NCI-H748 treated with DMSO at 0.1 percent for 48 hours (cell line): ENCODE measurements at regions not wholly inside any gene's neighbourhood (a gene's known extent, or its start where the extent isn't known, plus 50 kb on each side); places are given as distances from the start of the nearest gene placed in this dataset.
"Not testable (repeated sequence)": the region's sequence is repeated elsewhere in the genome, so short reads cannot be mapped to it uniquely, and the experiment has no call there.

Experiments used
- DNase-seq: peaks from one replicate; lab custom pipeline; 2025; lab: John Stamatoyannopoulos, UW

DNA sequence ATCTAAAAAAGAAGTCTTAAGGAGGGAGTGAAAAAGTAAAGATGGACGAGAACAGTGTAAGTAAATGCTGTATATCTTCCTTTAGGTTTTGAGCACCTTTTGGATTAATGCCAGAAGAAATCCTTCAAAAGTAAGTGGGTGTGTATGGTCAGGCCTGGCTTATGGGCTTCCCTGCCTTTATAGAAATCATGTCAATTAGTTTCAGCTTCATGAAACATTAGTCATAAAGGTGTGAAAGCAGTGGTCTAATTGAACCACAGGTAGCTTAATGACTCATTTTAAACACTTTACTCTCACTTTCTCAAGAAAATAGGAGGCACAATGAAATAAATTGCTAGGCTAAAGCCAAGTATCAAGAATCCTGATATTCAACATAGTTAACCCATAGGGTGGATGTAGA, 467.4 kb upstream of the DPPA4 start:
- no peak for DNase-seq

DNA sequence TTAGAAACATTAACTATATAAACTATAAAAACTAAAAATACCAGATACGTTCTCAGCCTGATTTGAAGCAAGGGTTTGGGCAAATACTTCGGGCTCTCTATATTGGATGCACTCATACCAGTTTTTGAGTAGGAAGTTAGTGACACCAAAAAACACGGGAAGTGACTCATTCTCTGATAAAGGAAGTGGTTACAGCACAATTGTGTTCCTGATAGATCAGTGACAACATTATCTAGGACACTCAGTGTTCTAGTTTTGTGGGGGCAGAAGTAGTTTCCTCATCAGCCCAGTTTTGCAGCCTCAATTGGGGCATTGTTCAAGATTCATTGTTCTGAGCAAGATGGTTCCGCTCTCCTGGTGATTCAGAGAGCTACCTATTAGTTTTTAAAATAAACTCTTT, 469.6 kb upstream of the DPPA4 start:
- no peak for DNase-seq

DNA sequence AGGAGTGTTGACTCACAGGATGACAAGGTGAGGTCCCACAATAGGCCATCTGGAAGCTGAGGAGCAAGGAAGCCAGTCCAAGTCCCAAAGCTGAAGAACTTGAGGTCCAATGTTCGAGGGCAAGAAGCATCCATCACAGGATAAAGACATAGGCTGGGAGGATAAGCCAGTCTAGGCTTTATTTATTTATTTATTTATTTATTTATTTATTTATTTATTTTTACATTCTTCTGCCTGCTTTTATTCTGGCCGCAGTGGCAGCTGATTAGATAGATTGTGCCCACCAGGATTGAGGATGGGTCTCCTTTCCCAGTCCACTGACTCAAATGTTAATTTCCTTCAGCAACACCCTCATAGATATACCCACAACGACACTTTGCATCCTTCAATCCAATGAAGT, 472.2 kb upstream of the DPPA4 start:
- no peak for DNase-seq

DNA sequence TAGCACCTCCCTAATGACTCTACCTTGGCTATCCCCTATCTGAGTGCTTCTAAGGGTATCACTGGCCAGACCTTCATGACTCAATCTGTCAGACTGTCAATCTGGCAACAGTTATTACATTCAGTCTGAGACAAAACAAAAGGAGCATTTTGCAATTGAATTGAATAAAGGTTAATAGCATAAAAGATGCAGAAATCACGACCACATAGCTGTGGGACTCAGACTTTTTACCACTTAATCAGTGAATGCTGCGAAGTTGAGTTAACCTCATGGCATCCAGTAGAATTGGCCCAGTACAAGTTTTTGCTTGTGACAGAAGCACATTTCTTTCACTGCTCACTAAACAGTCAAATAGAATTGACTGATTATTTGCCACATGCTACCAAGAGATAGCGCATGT, 480.7 kb upstream of the DPPA4 start:
- no peak for DNase-seq

DNA sequence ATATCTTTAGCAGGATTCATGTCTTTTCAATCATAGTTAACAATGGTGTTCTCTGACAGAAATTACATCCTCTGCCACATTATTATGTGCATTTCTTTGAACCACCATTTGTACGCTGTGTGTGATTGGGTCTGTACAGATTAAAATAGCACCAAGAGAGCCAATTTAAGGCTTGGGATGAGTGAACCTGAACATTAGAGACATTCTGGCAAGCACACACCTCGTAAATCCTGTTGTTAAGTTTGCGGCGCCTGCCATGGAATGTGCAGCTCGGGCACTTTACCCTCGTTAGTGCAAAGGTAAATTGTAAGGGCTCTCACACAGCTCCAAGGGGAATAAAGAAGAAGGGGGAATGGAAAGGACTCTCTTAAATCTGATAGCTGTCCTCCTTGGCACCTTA, 482.4 kb upstream of the DPPA4 start:
- no peak for DNase-seq

DNA sequence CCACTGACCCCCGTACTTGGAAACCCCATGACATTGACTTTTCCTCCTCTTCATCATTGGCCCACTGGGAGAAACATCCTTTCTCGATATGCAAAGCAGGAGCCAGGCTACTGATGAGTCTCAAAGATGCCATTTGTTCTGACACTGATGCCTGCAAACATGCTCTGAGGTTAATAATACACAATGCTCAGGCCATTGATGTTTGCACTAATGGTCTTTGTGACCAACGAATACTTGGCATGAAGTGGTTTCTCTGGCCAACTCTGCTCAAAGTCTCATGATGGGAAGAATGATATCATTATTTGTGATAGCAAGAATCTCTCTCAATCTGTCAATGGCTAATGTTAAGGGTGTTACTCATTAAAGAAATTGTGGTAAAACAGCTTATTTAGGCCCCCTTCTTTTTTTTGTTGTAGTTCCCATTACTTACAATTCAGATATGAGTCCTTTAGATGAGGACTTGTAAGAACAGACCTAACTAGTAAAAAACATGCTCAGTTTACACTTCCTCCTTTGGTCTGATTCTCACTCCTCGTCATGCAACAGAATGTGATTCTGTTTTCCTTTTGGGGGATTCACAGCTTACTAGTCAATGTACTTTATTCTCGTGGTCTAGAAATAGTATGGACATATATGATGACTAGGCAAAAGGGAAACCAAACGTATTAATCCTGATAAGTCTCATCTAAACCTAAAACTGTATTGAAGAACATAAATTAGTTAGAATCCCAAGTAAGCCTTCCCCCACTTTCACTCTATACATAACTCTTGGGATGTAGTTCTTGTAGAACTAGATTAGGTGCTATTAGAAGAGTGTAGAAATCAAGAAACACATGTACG, 488.8 kb upstream of the DPPA4 start:
- no peak for DNase-seq

DNA sequence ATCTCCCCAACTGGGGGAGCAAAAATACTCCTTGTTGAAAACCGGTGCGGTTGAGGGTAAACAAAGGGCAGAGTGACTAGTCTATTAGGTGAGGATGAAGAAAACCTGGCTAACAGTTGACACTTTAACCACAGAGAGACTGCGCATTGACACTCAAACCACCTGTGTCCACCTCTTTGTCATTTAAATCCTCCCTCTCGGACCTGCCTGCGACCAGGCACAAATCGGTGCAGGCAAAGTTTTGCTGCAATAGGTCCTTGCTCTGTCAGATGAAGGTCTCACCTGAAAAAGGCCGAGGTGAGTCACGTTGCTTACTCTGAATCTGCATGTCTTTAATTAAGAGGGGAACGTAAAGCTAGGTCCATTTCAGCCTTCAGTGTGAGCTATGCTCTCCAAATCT, 494.1 kb upstream of the DPPA4 start:
- no peak for DNase-seq

DNA sequence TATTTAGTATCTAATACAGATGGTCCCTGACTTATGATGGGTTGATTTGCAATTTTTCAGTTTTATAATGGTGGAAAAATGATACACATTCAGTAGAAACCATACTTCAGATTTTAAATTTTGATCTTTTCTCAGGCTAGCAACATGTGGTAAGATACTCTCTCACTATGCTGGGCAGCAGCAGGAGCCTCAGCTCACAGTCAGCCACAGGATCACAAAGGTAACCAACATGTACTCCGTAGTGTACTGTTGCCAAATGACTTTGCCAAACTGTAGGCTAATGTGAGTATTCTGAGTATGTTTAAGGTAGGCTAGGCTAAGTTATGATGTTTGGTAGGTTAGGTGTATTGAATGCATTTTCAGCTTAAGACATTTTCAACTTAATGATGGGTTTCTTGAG, 498.6 kb upstream of the DPPA4 start:
- no peak for DNase-seq

DNA sequence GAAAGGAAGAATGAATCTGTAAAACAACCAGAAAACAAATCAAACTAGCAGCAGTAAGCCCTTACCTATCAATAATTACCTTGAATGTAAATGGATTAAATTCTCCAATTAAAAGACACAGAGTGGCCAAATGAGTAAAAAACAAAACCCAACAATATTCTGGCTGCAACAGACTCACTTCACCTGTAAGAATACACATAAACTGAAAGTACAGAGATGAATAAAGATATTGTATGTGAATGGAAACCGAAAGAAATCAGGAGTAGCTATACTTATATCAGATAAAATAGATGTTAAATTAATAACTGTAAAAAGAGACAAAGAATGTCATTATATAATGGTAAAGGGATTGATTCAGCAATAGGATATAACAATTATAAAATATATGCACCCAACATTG, 514.5 kb upstream of the DPPA4 start:
- no peak for DNase-seq

DNA sequence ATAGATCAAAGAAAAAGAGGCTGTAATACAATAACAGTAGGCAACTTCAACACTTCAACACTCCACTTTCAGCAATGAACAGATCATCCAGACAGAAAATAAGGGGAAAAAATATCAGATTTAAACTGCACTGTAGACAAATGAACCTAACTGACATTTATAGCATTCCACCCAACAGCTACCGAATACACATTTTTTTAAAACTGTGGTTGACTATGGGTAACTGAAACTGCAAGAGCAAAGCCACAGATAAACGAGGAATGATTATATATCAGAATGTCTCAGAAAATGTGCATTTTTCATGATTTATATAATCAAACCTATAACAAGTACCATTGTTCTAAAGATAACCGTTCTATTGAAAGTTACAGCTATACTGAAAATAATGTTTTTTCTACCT, 514.9 kb upstream of the DPPA4 start:
- no peak for DNase-seq

DNA sequence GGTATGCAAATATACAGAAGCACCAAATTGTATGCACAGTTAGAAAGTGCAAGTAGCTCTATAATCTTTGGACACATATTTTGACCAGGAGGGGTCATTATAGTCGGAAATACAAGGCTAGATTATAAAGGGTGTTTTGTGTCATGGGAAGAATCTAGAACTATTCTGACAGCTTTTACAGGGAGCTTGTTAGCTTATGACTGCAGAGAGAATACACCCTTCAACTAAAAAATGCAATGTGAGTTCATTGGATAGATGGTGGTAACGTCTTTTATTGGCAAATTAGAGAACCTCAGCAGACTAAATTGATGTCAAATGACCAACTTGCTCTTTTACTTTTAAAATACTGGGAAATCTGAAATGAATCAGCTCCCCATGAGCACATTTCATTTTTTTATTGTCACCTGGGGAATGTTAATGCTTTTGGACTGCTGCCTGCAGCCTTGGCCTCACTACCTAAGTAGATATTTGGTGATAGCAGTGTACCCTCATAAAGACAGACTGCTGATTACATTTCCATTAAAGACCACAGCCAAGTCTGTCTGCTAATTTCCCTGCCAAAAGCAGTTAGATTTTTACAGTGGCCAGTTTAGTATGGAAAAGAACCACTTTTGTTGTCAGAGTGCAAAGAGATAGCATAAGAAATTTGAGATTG, 515.9 kb upstream of the DPPA4 start:
- DNase-seq, result no peak

DNA sequence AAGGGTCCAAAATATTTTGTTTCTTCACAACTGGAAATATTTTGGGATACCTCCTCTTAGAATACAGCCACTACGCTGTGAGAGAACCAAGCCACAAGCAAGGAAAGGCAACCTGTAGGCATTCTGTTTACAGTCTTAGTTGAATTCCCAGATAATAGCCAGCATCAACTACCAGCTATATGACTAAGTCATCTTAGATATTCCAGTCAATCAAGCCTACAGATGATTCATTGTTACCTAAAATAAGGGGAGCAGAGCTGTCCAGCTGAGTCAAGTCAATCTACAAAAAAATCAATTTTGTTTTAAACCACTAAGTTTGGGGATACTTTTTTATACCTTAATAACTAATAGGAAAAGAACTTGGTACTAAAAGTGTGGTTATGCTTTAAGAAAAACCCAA, 526.4 kb upstream of the DPPA4 start:
- no peak for DNase-seq

DNA sequence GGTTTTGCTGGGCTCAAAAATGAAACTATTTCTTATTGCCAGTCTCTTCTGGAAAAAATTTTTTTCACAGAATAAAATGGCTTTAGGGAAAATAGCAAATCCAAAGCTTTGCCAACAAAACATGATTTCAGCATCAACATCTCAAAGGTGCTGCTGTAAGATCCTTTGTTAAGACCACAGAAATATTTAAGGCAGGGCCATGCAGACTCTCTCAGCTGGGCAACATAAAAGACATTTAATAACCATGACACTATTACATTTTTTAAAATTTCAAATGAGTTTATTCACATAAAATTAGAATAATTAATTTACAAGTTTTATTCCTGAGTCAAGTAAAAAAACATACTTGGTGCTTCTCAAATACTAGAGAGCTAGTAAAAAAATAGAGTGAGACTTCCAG, 527.1 kb upstream of the DPPA4 start:
- no peak for DNase-seq

DNA sequence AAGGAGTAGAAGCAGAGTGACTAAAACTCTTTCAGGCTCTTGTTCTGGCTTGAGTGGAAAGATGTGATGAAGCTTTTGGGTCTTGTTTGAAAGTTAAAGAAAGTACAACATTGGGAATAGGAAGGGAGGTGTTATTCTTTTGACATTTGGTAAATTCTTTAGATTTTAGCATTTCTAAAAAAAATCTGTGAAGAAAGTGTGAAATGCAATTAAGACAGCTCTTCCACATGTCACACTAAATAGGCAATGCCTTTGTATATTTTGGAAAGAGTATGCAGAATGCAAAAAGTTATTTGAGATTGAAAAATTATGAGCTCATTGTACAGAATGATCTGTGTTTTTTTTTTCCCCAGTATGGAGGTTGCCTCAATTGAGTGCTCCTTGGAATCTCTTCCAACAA, 532.2 kb upstream of the DPPA4 start:
- DNase-seq, result no peak

DNA sequence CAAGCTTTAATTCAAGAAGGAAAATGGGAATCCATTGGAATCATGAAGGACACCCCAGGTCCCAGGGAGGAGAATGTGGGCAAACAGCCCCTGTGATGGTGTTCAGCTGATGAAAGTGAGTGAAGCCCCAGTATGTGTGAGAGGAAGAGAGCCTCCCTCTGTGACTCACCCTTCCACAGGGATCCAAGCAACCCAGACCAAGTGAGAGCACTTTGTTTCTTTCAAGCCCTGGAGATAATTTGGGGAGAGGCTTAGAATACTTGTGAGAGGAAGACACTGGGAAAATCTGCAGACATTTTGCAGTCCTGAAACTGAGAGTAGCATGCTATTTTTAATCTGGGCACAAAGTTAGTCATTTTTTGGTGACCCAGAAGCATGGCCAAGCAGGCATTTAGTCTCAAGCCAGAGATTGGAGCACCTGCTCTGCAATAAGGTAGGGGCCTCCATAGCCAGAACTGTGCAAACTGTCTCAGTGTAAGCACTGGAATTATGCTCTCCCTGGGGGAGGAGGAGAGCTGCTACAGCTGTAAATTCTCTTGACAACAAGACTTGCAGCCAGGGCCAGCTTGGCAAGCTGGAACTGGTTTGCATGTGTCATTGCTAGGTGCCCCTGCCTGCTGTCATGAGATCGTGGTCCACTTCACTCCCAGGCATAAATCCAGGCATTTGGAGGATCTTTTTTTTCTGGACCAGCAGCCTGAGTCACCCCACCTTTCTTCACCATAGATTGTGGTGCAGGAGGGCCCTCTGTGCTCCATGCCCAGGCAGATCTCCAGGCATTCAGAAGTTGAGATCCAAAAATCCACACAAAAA, 537.8 kb upstream of the DPPA4 start:
- no peak for DNase-seq

DNA sequence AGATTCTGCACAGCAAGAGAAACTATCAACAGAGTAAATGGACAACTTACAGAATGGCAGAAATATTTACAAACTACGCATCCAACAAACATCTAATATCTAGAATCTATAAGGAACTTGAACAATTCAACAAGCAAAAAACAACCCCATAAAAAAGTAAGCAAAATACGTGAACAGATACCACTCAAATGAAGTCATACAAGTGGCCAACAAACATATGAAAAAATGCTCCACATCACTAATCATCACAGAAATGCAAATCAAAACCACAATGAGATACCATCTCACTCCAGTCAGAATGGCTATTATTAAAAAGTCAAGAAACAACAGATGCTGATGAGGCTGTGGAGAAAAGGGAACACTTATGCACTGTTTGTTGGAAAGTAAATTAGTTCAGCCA, 540.3 kb upstream of the DPPA4 start:
- not testable (repeated sequence) for DNase-seq

DNA sequence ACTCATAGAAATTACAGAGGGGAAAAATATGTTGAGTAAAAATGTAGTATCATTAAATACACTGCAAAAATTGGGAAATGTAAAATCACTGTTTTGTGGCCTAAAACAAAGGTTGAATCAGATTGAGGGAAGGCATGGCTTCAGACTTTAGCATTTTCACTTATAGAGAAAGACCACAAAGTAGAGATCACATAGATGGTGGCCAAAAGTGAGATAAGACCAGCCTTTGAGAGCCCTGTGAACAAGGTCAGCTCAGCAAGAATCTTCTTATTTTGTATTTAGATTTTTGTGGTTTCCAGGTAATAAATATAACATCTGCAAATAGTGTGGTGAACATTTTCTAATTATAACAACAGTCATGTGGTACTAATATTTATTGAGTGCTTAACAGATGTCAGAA, 544.8 kb upstream of the DPPA4 start:
- no peak for DNase-seq

DNA sequence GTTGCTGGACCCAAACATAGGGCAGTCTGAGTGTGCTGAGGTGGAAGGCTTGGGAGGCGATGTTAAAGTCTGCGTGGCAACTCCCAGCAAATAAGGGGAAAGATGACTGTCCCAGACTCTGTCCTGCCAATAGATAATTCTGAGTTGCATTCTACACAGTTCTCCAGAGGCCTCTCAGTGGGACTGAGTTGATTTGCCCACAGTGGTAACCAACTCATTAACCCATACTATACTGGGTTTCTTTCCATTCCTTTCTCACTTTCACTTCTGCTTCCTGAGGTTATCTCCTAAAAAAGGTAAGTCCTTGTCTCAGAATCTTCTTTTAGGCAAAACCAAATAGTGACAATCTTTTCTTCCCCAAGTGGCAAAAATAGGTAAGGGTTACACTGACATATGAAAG, 549.9 kb upstream of the DPPA4 start:
- DNase-seq, result no peak

DNA sequence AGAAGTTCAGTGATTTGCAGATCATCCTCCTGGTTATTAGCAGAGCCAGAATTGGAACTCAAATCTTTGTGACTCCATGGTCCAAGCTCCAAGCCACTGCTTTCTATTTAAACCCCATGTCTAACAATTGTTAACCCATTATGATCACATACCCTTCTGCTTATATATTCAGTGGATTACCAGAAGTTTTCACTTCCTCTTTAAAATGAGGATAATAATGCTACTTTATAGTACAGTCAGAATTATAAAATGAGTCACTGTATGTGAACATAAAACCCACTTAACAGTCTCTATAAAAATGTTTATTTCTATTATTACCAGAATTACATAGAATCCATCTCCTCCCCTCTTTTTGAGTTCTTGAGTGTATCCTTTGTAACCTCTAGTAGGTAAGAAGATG, 550.7 kb upstream of the DPPA4 start:
- no peak for DNase-seq

DNA sequence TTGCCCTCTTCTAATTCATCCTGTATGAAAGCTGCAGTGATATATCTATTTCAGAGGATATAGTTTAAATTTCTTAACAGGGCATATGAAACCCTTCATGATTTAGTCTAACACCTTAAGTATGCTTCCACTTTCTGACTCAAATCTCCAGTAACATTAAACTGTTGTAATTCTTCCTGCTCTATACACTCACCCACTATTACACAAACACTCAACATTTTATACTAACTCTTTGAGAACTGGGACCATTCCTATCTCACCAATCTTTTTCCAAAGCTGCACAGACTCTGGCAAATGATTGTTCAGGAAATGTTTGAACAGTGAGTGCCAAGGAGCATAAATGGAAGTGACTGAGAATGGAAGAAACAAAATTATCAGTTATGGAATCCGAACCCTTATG, 560.4 kb upstream of the DPPA4 start:
- DNase-seq, result no peak

DNA sequence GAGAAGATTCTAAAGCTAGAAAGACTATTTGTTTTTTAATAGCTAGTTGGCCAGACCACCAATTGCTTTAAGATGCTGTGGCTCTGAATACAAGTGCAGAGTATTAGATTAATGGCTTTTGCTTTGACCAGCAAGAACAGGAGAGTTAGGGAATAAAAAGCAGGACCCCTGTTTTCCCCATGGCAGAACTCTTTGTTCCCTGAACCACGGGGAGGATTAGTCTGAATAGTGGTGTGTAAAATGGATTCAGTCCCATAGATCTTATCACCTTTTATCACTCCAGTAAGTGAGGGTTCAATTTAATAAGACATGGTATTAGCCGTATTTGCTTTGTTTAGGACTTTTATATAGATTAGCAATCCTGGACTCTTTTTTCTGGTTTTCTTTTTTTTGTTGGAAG, 562.6 kb upstream of the DPPA4 start:
- DNase-seq, result peak; percentile 9

DNA sequence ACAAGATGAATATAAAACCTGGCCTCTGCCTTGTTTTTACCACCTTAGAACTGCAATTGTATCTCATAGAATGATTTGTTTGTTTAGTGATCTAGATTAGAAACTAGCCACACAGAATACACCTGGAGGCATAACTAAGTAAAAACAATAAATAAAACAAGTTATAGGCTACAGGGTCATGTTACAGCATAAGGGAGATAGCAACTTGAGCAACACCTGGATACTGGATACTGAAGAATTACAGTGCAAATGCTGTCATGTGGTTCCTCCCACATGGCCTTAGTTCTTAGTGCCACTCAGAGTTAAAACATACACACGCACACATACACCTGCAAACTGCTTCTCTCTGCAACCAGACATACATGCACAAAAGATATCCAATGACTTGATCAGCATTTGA, 563.4 kb upstream of the DPPA4 start:
- peak; percentile 91 for DNase-seq

DNA sequence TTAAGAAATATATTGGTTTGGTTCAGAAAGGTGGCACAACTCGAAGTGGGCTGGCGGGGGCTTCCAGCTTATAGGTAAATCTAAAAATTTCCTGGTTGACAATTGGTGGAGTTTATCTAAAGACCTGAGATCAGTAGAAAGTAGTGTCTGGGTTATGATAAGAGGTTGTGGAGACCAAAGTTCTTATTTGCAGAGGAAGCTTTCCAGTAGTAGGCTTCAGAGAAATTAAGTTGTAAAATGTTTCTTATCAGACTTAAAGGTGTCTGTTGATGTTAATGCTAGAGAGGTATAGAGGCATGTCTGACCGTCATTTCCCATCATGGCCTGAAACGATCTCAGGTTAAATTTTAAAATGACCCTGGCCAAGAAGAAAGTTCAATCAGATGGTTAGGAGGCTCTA, 565.2 kb upstream of the DPPA4 start:
- DNase-seq, result no peak
